ENCODE measurements at regions not wholly inside any gene's neighbourhood (a gene's known extent, or its start where the extent isn't known, plus 50 kb on each side); places are given as distances from the start of the nearest gene placed in this dataset.
A peak's percentile ranks its signal among the peaks of the same experiment; 100 is the strongest.
"Not testable (repeated sequence)": the region's sequence is repeated elsewhere in the genome, so short reads cannot be mapped to it uniquely, and the experiment has no call there.

- not testable (repeated sequence) for H2AK5ac ChIP-seq (ENCODE audit: low read length); H3K14ac ChIP-seq (ENCODE audit: low read length); H4K12ac ChIP-seq (ENCODE audit: low read depth, low read length); DNase-seq; H2BK5ac ChIP-seq (ENCODE audit: low read depth, low read length, poor library complexity); H2AFZ ChIP-seq (ENCODE audit: insufficient read depth, low read length, poor library complexity); H3K23ac ChIP-seq (ENCODE audit: low read length); H2BK12ac ChIP-seq (ENCODE audit: low read length); H4K8ac ChIP-seq (ENCODE audit: low read depth, low read length); H3K36me3 ChIP-seq (ENCODE audit: control insufficient read depth in 1 of 2, insufficient read depth in 2 of 2, low read length in 2 of 2); H3K4me3 ChIP-seq (ENCODE audit: low read depth, low read length); H3K9ac ChIP-seq (ENCODE audit: low read length); H3K27me3 ChIP-seq (ENCODE audit: insufficient read depth, low read length); H3K27ac ChIP-seq (ENCODE audit: low read depth, low read length); H3K4ac ChIP-seq (ENCODE audit: low read depth, low read length); H4K91ac ChIP-seq (ENCODE audit: low read depth, low read length); H3K79me2 ChIP-seq (ENCODE audit: control insufficient read depth, insufficient read depth, low read length, poor library complexity); H3K4me2 ChIP-seq (ENCODE audit: low read length); H3K79me1 ChIP-seq (ENCODE audit: low read length); H3K18ac ChIP-seq (ENCODE audit: low read length); H3K9me3 ChIP-seq (ENCODE audit: insufficient read depth, low read depth, low read length); H2BK120ac ChIP-seq (ENCODE audit: insufficient read depth, low read length, poor library complexity); H3K4me1 ChIP-seq (ENCODE audit: control insufficient read depth in 1 of 2, insufficient read depth in 2 of 2, low read length in 2 of 2)
- no CpG with 5 or more reads among the region's 4 CpGs for whole genome bisulfite sequencing (ENCODE audit: extremely low coverage, insufficient coverage, insufficient read length)
These were observed 536.1 kb downstream of the FOXD4L6 start for GRCh38 chr9:40592406-40592805.

- not testable (repeated sequence) for H4K8ac ChIP-seq (ENCODE audit: low read depth, low read length); H3K18ac ChIP-seq (ENCODE audit: low read length); H3K9ac ChIP-seq (ENCODE audit: low read length); H3K4me3 ChIP-seq (ENCODE audit: low read depth, low read length); H3K4me1 ChIP-seq (ENCODE audit: control insufficient read depth in 1 of 2, insufficient read depth in 2 of 2, low read length in 2 of 2); H3K4me2 ChIP-seq (ENCODE audit: low read length); H3K27me3 ChIP-seq (ENCODE audit: insufficient read depth, low read length); H3K9me3 ChIP-seq (ENCODE audit: insufficient read depth, low read depth, low read length); H2BK120ac ChIP-seq (ENCODE audit: insufficient read depth, low read length, poor library complexity); H2AK5ac ChIP-seq (ENCODE audit: low read length); H3K79me1 ChIP-seq (ENCODE audit: low read length); H2AFZ ChIP-seq (ENCODE audit: insufficient read depth, low read length, poor library complexity); H3K4ac ChIP-seq (ENCODE audit: low read depth, low read length); H3K36me3 ChIP-seq (ENCODE audit: control insufficient read depth in 1 of 2, insufficient read depth in 2 of 2, low read length in 2 of 2); H3K27ac ChIP-seq (ENCODE audit: low read depth, low read length); H3K23ac ChIP-seq (ENCODE audit: low read length); H2BK12ac ChIP-seq (ENCODE audit: low read length); H2BK5ac ChIP-seq (ENCODE audit: low read depth, low read length, poor library complexity); H4K91ac ChIP-seq (ENCODE audit: low read depth, low read length); DNase-seq; H4K12ac ChIP-seq (ENCODE audit: low read depth, low read length); H3K79me2 ChIP-seq (ENCODE audit: control insufficient read depth, insufficient read depth, low read length, poor library complexity)
- H3K14ac ChIP-seq (ENCODE audit: low read length) = peak overlapping the region; percentile 48
- WGBS (ENCODE audit: extremely low coverage, insufficient coverage, insufficient read length) = no CpG with 5 or more reads among the region's 2 CpGs
These were observed 536.6 kb downstream of the FOXD4L6 start for GRCh38 chr9:40591915-40592314.

GRCh38 chr9:40587475-40588195 is 540.8 kb downstream of the FOXD4L6 start:
- not testable (repeated sequence) for H4K12ac ChIP-seq (ENCODE audit: low read depth, low read length); H3K79me1 ChIP-seq (ENCODE audit: low read length); DNase-seq

GRCh38 chr9:40584039-40584438 is 544.4 kb downstream of the FOXD4L6 start:
- not testable (repeated sequence) for H3K9ac ChIP-seq (ENCODE audit: low read length); H2BK120ac ChIP-seq (ENCODE audit: insufficient read depth, low read length, poor library complexity); H3K4me1 ChIP-seq (ENCODE audit: control insufficient read depth in 1 of 2, insufficient read depth in 2 of 2, low read length in 2 of 2); H4K91ac ChIP-seq (ENCODE audit: low read depth, low read length); H3K79me2 ChIP-seq (ENCODE audit: control insufficient read depth, insufficient read depth, low read length, poor library complexity); H3K27me3 ChIP-seq (ENCODE audit: insufficient read depth, low read length); H3K18ac ChIP-seq (ENCODE audit: low read length); H2AFZ ChIP-seq (ENCODE audit: insufficient read depth, low read length, poor library complexity); H3K36me3 ChIP-seq (ENCODE audit: control insufficient read depth in 1 of 2, insufficient read depth in 2 of 2, low read length in 2 of 2); H2AK5ac ChIP-seq (ENCODE audit: low read length); H3K4ac ChIP-seq (ENCODE audit: low read depth, low read length); DNase-seq; H3K14ac ChIP-seq (ENCODE audit: low read length); H3K79me1 ChIP-seq (ENCODE audit: low read length); H4K8ac ChIP-seq (ENCODE audit: low read depth, low read length); H3K4me3 ChIP-seq (ENCODE audit: low read depth, low read length); H3K4me2 ChIP-seq (ENCODE audit: low read length); H3K23ac ChIP-seq (ENCODE audit: low read length); H4K12ac ChIP-seq (ENCODE audit: low read depth, low read length); H2BK12ac ChIP-seq (ENCODE audit: low read length); H3K9me3 ChIP-seq (ENCODE audit: insufficient read depth, low read depth, low read length); H3K27ac ChIP-seq (ENCODE audit: low read depth, low read length); H2BK5ac ChIP-seq (ENCODE audit: low read depth, low read length, poor library complexity)
- no CpG with 5 or more reads among the region's 67 CpGs for WGBS (ENCODE audit: extremely low coverage, insufficient coverage, insufficient read length)

More at GRCh38 chr9:40587475-40588195, 540.8 kb downstream of the FOXD4L6 start:
- not testable (repeated sequence) for H3K36me3 ChIP-seq (ENCODE audit: control insufficient read depth in 1 of 2, insufficient read depth in 2 of 2, low read length in 2 of 2); H3K4me1 ChIP-seq (ENCODE audit: control insufficient read depth in 1 of 2, insufficient read depth in 2 of 2, low read length in 2 of 2); H3K27me3 ChIP-seq (ENCODE audit: insufficient read depth, low read length); H3K4ac ChIP-seq (ENCODE audit: low read depth, low read length); H3K9ac ChIP-seq (ENCODE audit: low read length); H3K9me3 ChIP-seq (ENCODE audit: insufficient read depth, low read depth, low read length); H2BK12ac ChIP-seq (ENCODE audit: low read length); H3K27ac ChIP-seq (ENCODE audit: low read depth, low read length); H4K8ac ChIP-seq (ENCODE audit: low read depth, low read length); H3K18ac ChIP-seq (ENCODE audit: low read length); H2BK120ac ChIP-seq (ENCODE audit: insufficient read depth, low read length, poor library complexity); H2AK5ac ChIP-seq (ENCODE audit: low read length); H2BK5ac ChIP-seq (ENCODE audit: low read depth, low read length, poor library complexity); H3K14ac ChIP-seq (ENCODE audit: low read length); H2AFZ ChIP-seq (ENCODE audit: insufficient read depth, low read length, poor library complexity); H3K4me3 ChIP-seq (ENCODE audit: low read depth, low read length); H3K4me2 ChIP-seq (ENCODE audit: low read length); H3K79me2 ChIP-seq (ENCODE audit: control insufficient read depth, insufficient read depth, low read length, poor library complexity); H4K91ac ChIP-seq (ENCODE audit: low read depth, low read length); H3K23ac ChIP-seq (ENCODE audit: low read length)
- WGBS (ENCODE audit: extremely low coverage, insufficient coverage, insufficient read length) = no CpG with 5 or more reads among the region's 15 CpGs

Measured in trophoblast cell (in vitro differentiated cells and primary cell).